HepG2 (cell line): ENCODE measurements at regions not wholly inside any gene's neighbourhood (a gene's known extent, or its start where the extent isn't known, plus 50 kb on each side); places are given as distances from the start of the nearest gene placed in this dataset.

Source experiments
- GATA4 ChIP-seq: sonication (generic); IDR thresholded peaks from 2 replicates; pipeline ENCODE4 v1.6.1; 2016; ENCODE audit warnings: antibody characterized with exemption, low read depth, borderline replicate concordance
- HCFC1 ChIP-seq: fragments of 150-350 bp; IDR thresholded peaks from 2 replicates; pipeline ENCODE4 v1.6.1; 2014; ENCODE audit warnings: low read depth, low read length
- HES4 ChIP-seq: sonication (generic); formaldehyde crosslinking; IDR thresholded peaks from 2 replicates; pipeline ENCODE4 v1.9.0; 2021; ENCODE audit warnings: mild to moderate bottlenecking, missing genetic modification reagents, borderline replicate concordance
- HNRNPL ChIP-seq: fragments of 200-400 bp; formaldehyde crosslinking; IDR thresholded peaks from 2 replicates; pipeline ENCODE4 v1.6.1; 2017; ENCODE audit warnings: mild to moderate bottlenecking, low read depth, low read length
- RFXANK ChIP-seq: IDR thresholded peaks from 2 replicates; pipeline ENCODE4 v1.6.1; 2016
- SNAPC4 ChIP-seq: sonication (generic); formaldehyde crosslinking; IDR thresholded peaks from 2 replicates; pipeline ENCODE4 v1.4.0; 2020; ENCODE audit warnings: mild to moderate bottlenecking, missing genetic modification reagents
- TCF12 ChIP-seq, 2 experiments: fragments of 450-650 bp in 1 of 2; sonication (generic) in 1 of 2; formaldehyde crosslinking in 1 of 2; IDR thresholded peaks; 2 replicates each; pipeline versions ENCODE4 v1.6.1 to v1.8.0; 2017 to 2022; ENCODE audit warnings: antibody characterized with exemption in 1 of 2, mild to moderate bottlenecking in 1 of 2, missing genetic modification reagents in 1 of 2, moderate library complexity in 1 of 2
- THAP7 ChIP-seq: sonication (generic); formaldehyde crosslinking; IDR thresholded peaks from 2 replicates; pipeline ENCODE4 v1.8.1; 2023; ENCODE audit warnings: mild to moderate bottlenecking, missing genetic modification reagents
- ZBTB3 ChIP-seq: sonication (generic); formaldehyde crosslinking; IDR thresholded peaks from 2 replicates; pipeline ENCODE4 v1.4.0; 2020; ENCODE audit warnings: low read depth, mild to moderate bottlenecking, moderate library complexity, missing genetic modification reagents, borderline replicate concordance

GRCh38 chr15:66964111-66964738 is 101.2 kb upstream of the SMAD3 start (continued):
- TF ChIP-seq THAP7 (CRISPR knock-in tag): no peak
- TF ChIP-seq GATA4: no peak
- TF ChIP-seq HNRNPL: no peak
- no peak for TF ChIP-seq ZBTB3 (CRISPR knock-in tag)
- no peak for TF ChIP-seq HCFC1
- TF ChIP-seq TCF12 (IDR thresholded peaks at IDR 0.05): no peak
- no peak for TF ChIP-seq TCF12 (CRISPR knock-in tag; IDR thresholded peaks at IDR 0.05)
- TF ChIP-seq RFXANK (CRISPR knock-in tag): no peak
- TF ChIP-seq HES4 (CRISPR knock-in tag): no peak
- no peak for TF ChIP-seq SNAPC4 (CRISPR knock-in tag)
- TF ChIP-seq, all 625 proteins: peak for 0
